Stimulated activated CD4-positive, alpha-beta T cell treated with anti-CD3 and anti-CD28 coated beads, Interleukin-15, amount 100 ng/mL, for 48 hours (primary cell): ENCODE measurements at regions not wholly inside any gene's neighbourhood (a gene's known extent, or its start where the extent isn't known, plus 50 kb on each side); places are given as distances from the start of the nearest gene placed in this dataset.
"Not testable (repeated sequence)": the region's sequence is repeated elsewhere in the genome, so short reads cannot be mapped to it uniquely, and the experiment has no call there.

ENCODE experiments used
- DNase-seq, 2 donors: peaks; one replicate each; pipeline ENCODE4 v3.0.0-alpha.2; 2020; ENCODE audit warnings: low read depth in 2 of 2

GRCh38 chr2:16756831-16757644 lies 91.4 kb upstream of the CYRIA start:
- peak; percentile 27 to 47 for DNase-seq

GRCh38 chr2:16755442-16755841 lies 89.8 kb upstream of the CYRIA start:
- no peak for DNase-seq

GRCh38 chr2:16753025-16753424 lies 87.4 kb upstream of the CYRIA start:
- not testable (repeated sequence) for DNase-seq

- DNase-seq = not testable (repeated sequence)
Measured at GRCh38 chr2:16750925-16751214, 85.2 kb upstream of the CYRIA start.

GRCh38 chr2:16750175-16750924 lies 84.7 kb upstream of the CYRIA start:
- no peak for DNase-seq

GRCh38 chr2:16748511-16749266 lies 83.1 kb upstream of the CYRIA start:
- DNase-seq = not testable (repeated sequence)

- DNase-seq = no peak
Measured at GRCh38 chr2:16747689-16748088, 82.1 kb upstream of the CYRIA start.

- DNase-seq = no peak
Measured at GRCh38 chr2:16747257-16747656, 81.6 kb upstream of the CYRIA start.

- no peak for DNase-seq
Measured at GRCh38 chr2:16746833-16747232, 81.2 kb upstream of the CYRIA start.

GRCh38 chr2:16746329-16746728 lies 80.7 kb upstream of the CYRIA start:
- DNase-seq = no peak

GRCh38 chr2:16745466-16745865 lies 79.8 kb upstream of the CYRIA start:
- DNase-seq = no peak

GRCh38 chr2:16744521-16744920 lies 78.9 kb upstream of the CYRIA start:
- no peak for DNase-seq

GRCh38 chr2:16742026-16742425 lies 76.4 kb upstream of the CYRIA start:
- DNase-seq = no peak

- no peak for DNase-seq
Measured at GRCh38 chr2:16741498-16741897, 75.9 kb upstream of the CYRIA start.

- DNase-seq = no peak
Measured at GRCh38 chr2:16739778-16740581, 74.3 kb upstream of the CYRIA start.

GRCh38 chr2:16738361-16739225 lies 73.0 kb upstream of the CYRIA start:
- DNase-seq = no peak

- no peak for DNase-seq
Measured at GRCh38 chr2:16737812-16738211, 72.2 kb upstream of the CYRIA start.

- no peak for DNase-seq
Measured at GRCh38 chr2:16736633-16737032, 71.0 kb upstream of the CYRIA start.

GRCh38 chr2:16729335-16729734 lies 63.7 kb upstream of the CYRIA start:
- DNase-seq = no peak

GRCh38 chr2:16728351-16729136 lies 62.9 kb upstream of the CYRIA start:
- DNase-seq = no peak
